HCT116 (cell line): ENCODE measurements at regions not wholly inside any gene's neighbourhood (a gene's known extent, or its start where the extent isn't known, plus 50 kb on each side); places are given as distances from the start of the nearest gene placed in this dataset.

Experiments used
- EZH2 ChIP-seq: fragments of 200-600 bp; sonication (generic); IDR thresholded peaks from 2 replicates; pipeline ENCODE4 v1.6.1; 2017; ENCODE audit warnings: antibody characterized with exemption, mixed run types
- FOSL1 ChIP-seq: IDR thresholded peaks from 2 replicates; pipeline ENCODE4 v1.6.1; 2012; ENCODE audit warnings: low read depth
- POLR2A ChIP-seq: IDR thresholded peaks from 2 replicates; pipeline ENCODE4 v1.7.0; 2011; ENCODE audit warnings: borderline replicate concordance; ENCODE audit not compliant: insufficient read depth, insufficient read length; ENCODE audit errors: extremely low read depth
- ZNF274 ChIP-seq: fragments of 200-500 bp; sonication (Bioruptor generic); IDR thresholded peaks from 2 replicates; pipeline ENCODE4 v1.6.1; 2014; ENCODE audit warnings: mild to moderate bottlenecking, low read depth, low read length, inconsistent platforms
- TF ChIP-seq, protein P1 (sequence below), 3 experiments: fragments of 200-600 bp in 1 of 3; sonication (generic) in 1 of 3; IDR thresholded peaks in 2 of 3; conservative IDR thresholded peaks in 1 of 3; 2 replicates each; pipeline ENCODE4 v1.5.1; 2012 to 2017; ENCODE audit warnings: low read depth in 2 of 3, low read length in 2 of 3, antibody characterized with exemption in 1 of 3, borderline replicate concordance in 1 of 3, control low read depth in 1 of 3, mild to moderate bottlenecking in 1 of 3, mixed read lengths in 1 of 3, mixed run types in 1 of 3, moderate library complexity in 1 of 3; ENCODE audit not compliant: insufficient read depth in 1 of 3
- TF ChIP-seq, protein P2 (sequence below): IDR thresholded peaks from 2 replicates; pipeline ENCODE4 v1.6.1; 2012

DNA sequence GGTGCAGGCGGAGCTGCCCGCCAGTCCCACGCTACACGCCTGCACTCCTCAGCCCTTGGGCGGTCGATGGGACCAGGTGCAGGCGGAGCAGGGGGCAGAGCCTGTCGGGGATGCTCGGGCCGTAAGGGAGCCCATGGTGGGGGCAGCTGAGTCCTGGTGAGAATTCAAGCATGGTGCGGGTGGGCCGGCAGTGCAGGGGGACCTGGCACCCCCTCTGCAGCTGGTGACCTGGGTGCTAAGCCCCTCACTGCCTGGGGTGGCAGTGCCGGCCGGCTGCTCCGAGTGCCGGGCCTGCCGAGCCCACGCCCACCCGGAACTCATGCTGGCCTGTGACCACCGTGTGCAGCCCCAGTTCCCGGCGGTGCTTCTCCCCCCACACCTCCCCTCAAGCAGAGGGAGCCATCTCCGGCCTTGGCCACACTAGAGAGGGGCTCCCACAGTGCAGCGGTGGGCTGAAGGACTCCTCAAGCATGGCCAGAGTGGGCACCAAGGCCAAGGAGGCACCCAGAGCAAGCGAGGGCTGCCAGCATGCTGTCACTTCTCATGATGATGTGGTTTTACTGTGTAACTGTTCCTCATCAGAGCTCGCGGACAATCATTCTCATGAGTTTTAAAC lies 228.9 kb upstream of the CDH9 start:
- TF ChIP-seq, protein P1, sequence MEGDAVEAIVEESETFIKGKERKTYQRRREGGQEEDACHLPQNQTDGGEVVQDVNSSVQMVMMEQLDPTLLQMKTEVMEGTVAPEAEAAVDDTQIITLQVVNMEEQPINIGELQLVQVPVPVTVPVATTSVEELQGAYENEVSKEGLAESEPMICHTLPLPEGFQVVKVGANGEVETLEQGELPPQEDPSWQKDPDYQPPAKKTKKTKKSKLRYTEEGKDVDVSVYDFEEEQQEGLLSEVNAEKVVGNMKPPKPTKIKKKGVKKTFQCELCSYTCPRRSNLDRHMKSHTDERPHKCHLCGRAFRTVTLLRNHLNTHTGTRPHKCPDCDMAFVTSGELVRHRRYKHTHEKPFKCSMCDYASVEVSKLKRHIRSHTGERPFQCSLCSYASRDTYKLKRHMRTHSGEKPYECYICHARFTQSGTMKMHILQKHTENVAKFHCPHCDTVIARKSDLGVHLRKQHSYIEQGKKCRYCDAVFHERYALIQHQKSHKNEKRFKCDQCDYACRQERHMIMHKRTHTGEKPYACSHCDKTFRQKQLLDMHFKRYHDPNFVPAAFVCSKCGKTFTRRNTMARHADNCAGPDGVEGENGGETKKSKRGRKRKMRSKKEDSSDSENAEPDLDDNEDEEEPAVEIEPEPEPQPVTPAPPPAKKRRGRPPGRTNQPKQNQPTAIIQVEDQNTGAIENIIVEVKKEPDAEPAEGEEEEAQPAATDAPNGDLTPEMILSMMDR (IDR thresholded peaks at IDR 0.05 in 2 of 3, conservative IDR thresholded peaks at IDR 0.05 in 1 of 3; ENCODE audit: borderline replicate concordance in 1 of 3, insufficient read depth in 1 of 3, low read depth in 2 of 3, low read length in 2 of 3), result no peak
- TF ChIP-seq EZH2 (no peak), FOSL1 (no peak), POLR2A (no peak), ZNF274 (no peak)
- TF ChIP-seq, protein P2, sequence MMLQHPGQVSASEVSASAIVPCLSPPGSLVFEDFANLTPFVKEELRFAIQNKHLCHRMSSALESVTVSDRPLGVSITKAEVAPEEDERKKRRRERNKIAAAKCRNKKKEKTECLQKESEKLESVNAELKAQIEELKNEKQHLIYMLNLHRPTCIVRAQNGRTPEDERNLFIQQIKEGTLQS, result no peak
